Middle frontal gyrus (tissue), 1 donor: ENCODE measurements at regions not wholly inside any gene's neighbourhood (a gene's known extent, or its start where the extent isn't known, plus 50 kb on each side); places are given as distances from the start of the nearest gene placed in this dataset.
"Not testable (repeated sequence)": the region's sequence is repeated elsewhere in the genome, so short reads cannot be mapped to it uniquely, and the experiment has no call there.

Experiments
- DNase-seq: peaks from one replicate; pipeline ENCODE4 v3.0.0-alpha.2; 2015; ENCODE audit warnings: low spot score; ENCODE audit errors: extremely low spot score

DNA sequence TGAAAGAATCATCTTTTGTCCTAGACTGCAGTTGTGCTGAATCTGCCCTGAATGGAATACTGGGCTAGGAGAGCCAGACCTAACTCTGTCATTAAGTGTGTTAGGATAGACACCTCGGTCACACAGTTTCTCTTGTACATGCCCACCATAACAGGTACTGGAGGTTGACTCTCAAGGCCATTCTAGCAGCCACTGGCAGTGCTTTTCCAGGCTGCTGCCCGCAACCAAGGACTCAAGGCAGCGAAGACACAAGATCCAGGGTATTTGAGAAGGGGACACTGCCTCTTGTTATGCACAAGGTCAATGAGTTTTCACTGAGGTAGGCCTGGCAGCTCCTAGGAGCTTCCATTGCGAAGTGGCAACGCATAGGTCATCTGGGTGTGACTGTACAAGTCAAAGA, 70.6 kb upstream of the ZNF746 start:
- DNase-seq = no peak

DNA sequence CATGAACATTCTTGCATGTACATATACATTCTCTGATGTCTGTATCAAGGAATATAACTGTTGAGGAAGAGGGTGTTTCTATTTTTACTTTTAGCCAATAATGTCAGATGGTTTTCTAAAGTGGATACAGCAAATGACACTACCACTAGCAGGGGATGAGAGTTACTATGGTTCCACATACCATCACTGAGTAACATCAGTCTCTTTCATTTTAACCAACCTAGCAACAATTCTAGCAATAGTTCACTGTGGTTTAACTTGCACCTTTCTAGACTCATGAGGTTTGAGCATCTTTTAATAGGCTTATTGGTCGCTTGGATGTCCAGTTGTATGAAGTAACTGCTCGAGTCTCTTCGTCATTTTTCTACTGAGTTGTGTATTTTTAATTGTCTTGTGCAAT, 68.5 kb upstream of the ZNF746 start:
- DNase-seq = no peak

DNA sequence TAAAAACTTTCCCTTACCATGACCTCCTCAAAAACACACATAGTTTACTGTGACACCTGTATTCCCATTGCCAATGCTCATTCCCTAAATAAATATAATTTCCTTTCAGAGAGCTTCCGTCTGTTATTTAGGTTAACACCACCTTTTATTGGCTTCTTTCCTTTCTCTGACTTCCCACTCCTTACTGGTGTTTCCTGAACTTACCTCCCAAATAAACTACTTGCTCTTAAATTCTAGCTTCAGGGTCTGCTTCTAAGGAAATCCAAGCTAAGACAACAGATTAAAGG, 67.4 kb upstream of the ZNF746 start:
- no peak for DNase-seq

DNA sequence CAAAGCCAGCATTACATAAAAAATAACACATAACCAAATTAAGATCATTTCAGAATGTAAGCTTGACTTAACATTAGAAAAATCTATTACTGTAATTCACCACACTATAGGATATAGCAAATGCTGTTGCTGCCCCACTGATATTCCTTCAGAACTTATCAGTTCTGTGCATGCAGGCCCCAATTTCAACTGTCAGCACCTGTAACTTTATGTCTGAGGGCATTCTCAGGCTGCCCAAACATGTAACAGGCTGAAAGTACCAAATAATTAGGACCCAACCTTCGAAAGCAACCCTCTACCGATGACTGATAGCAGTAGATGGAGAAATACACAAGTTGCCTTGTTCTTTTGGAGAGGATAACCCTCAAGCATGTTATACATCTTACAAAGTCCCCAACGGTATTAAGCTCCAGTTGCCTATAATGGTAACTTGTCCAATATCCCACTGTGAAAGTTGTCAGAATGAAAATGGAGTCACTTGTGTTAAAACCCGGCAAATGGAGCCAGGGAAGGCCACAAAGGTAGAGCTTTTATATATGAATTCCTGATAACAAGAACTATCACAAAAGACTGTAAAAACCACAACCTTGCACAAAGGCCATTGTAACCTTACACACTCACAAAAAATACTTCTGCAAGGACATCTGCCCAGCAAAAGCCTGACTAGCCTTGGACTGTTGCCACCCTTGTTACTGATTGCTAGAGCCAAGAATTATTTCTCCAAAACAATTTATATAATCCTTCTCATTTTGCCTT, 66.9 kb upstream of the ZNF746 start:
- no peak for DNase-seq

DNA sequence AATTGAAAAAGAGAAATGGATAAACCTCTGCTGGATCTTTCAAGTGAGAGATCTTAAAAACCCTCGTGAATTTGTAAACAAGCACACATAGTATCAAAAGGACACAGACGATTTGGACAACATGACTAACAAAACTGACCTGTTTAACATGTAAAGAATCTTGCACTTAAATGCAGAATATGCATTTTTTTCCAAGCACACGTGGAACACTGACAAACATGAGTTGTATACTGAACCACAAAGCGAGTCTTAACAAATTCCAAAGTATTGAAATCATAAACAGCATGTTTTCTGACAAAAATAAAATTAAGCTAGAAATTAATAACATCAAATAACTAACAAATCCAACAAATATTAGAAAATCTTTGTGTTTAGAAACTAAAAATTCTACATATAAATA, 65.0 kb upstream of the ZNF746 start:
- no peak for DNase-seq

DNA sequence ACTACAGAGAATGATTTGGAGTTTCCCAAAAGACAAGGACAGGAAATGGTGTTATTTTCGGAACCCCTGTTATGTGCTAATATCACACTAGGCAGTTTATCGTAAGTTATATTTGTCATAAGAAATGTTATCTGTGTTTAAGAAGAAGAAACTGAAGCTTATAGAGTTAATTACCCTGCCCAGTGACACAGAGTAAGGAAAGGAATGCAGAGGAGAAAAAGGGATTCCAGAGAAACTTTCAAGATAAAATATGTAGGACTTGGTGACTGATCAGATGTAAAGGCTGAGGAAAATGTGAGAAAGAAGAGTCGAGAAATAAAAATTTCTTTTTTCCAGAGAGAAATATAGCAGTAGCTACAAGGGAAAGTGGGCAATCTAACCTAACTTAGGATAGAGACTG, 63.5 kb upstream of the ZNF746 start:
- no peak for DNase-seq

DNA sequence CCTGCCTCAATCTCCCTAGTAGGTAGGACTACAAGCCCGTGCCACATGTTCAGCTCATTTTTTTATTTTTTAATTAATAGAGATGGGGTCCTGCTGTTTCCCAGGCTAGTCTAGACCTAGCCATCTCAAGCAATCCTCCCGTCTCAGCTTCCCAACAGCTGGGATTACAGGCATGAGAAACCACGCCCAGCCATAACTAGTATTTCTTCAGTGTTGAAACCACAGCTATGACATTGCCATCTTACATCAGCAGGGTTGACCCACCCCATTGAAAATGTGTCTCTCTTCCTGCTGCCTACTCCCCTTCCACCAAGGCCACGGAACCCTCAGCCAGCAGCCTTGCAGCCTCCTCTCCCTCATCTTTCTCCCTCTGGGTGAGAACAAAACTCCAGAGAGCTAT, 62.1 kb upstream of the ZNF746 start:
- no peak for DNase-seq

DNA sequence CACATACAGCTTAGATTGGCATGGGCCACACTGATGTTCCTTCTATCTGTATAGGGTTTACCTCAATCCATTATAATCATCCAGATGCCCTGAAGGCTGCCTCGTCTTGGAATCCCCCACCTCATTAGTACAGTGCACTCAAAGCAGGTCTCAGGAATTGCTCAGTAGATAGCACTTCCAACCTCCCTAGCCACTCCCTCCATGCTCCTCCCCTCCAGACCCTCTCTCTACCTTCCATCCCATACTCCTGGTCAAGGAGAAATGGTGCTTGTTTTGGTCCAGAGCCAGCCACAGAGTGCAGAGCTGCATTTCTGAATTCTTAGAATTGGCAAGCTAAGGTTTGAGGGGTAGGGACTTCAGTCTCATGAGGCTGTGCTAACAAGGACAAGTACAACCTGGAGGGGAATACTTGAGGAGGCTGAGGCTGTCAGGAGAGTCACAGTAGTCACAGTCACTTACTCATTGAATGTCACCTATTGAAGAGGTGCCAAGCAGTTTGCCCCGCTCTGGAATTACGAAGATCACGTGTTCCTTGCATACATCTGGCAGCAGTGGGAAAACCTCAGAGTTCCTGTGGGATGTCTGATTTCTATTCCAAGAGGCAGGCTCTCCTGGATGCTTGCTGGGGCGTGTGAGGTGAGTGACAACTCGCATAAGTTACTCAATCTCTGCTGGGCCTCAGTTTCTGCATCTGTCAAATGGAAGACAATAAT, 60.7 kb upstream of the ZNF746 start:
- DNase-seq = no peak

DNA sequence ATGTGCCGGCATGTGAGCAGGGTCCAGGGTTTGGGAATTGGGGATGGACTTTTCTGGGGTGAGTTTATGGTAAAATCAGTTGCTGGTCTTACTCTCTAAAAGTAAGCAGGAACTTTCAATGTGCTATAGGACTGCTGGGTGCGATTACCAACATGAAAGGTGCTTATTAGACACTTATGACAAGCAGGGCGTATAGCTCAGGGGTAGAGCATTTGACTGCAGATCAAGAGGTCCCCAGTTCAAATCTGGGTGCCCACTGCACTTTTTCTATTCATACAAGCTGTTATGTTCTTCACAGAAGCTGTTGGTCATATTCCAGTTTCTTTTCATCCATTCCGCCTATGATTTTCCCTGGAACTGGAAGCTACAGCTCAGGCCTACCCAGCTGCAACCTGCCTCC, 58.9 kb upstream of the ZNF746 start:
- not testable (repeated sequence) for DNase-seq

DNA sequence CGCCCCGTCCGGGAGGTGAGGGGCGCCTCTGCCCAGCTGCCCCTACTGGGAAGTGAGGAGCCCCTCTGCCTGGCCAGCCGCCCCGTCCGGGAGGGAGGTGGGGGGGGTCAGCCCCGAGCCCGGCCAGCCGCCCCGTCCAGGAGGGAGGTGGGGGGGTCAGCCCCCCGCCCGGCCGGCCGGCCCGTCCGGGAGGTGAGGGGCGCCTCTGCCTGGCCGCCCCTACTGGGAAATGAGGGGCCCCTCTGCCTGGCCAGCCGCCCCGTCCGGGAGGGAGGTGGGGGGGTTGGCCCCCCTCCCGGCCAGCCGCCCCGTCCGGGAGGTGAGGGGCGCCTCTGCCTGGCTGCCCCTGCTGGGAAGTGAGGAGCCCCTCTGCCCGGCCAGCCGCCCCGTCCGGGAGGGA, 57.2 kb upstream of the ZNF746 start:
- DNase-seq = not testable (repeated sequence)

DNA sequence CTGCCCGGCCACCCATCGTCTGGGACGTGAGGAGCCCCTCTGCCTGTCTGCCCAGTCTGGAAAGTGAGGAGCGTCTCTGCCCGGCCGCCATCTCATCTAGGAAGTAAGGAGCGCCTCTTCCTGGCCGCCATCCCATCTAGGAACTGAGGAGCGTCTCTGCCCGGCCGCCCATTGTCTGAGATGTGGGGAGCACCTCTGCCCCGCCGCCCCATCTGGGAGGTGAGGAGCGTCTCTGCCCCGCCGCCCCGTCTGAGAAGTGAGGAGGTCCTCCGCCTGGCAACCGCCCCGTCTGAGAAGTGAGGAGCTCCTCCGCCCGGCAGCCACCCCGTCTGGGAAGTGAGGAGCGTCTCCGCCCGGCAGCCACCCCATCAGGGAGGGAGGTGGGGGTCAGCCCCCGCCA, 56.4 kb upstream of the ZNF746 start:
- not testable (repeated sequence) for DNase-seq

DNA sequence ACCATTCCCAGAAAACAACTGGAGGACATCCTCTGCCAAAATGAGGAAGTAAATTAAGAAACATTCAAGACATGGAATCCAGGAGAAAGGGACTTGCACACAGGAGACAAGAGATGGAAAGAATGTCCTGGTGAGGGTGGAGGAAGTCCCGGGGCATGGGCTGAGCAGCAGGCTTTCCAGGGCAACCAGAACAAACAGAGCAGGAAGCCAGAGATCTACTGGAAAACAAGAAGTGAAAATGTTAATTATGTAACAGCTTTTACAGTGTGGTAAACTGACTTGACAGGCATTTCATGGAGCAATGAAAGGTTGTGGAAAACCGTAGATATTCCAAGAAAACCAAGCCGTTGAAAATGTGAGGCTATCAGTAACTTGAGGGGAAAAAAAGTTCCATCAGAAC, 55.2 kb upstream of the ZNF746 start:
- no peak for DNase-seq
